ENCODE measurements at regions not wholly inside any gene's neighbourhood (a gene's known extent, or its start where the extent isn't known, plus 50 kb on each side); places are given as distances from the start of the nearest gene placed in this dataset.

- DNase-seq (ENCODE audit: low read depth in 4 of 4, low spot score in 2 of 4), result no peak
Measured at GRCh38 chr5:77569409-77569808, 69.1 kb downstream of the OTP start.

- DNase-seq (ENCODE audit: low read depth in 4 of 4, low spot score in 2 of 4), result no peak
Measured at GRCh38 chr5:77568555-77568954, 70.0 kb downstream of the OTP start.

- no peak for DNase-seq (ENCODE audit: low read depth in 4 of 4, low spot score in 2 of 4)
Measured at GRCh38 chr5:77568082-77568481, 70.4 kb downstream of the OTP start.

GRCh38 chr5:77563475-77563874 is 71.4 kb upstream of the WDR41 start:
- no peak for DNase-seq (ENCODE audit: low read depth in 4 of 4, low spot score in 2 of 4)

GRCh38 chr5:77561965-77562364 is 69.8 kb upstream of the WDR41 start:
- DNase-seq (ENCODE audit: low read depth in 4 of 4, low spot score in 2 of 4), result no peak

- DNase-seq (ENCODE audit: low read depth in 4 of 4, low spot score in 2 of 4), result peak; percentile 3 to 44 (median 24)
Measured at GRCh38 chr5:77560677-77561263, 68.7 kb upstream of the WDR41 start.

GRCh38 chr5:77558266-77558665 is 66.2 kb upstream of the WDR41 start:
- DNase-seq (ENCODE audit: low read depth in 4 of 4, low spot score in 2 of 4), result no peak

- DNase-seq (ENCODE audit: low read depth in 4 of 4, low spot score in 2 of 4), result no peak
Measured at GRCh38 chr5:77550406-77550805, 58.3 kb upstream of the WDR41 start.

- no peak for DNase-seq (ENCODE audit: low read depth in 4 of 4, low spot score in 2 of 4)
Measured at GRCh38 chr5:77545285-77545684, 53.2 kb upstream of the WDR41 start.
